Duodenal mucosa (tissue), 2 donors: ENCODE measurements at regions not wholly inside any gene's neighbourhood (a gene's known extent, or its start where the extent isn't known, plus 50 kb on each side); places are given as distances from the start of the nearest gene placed in this dataset.

Experiments used
- H3K27ac ChIP-seq: one replicate; pipeline ENCODE4 v1.7.0; 2013; ENCODE audit warnings: low read depth, low read length
- H3K27me3 ChIP-seq, 2 donors: one replicate each; pipeline ENCODE4 v1.7.0; 2013; ENCODE audit warnings: low read length in 2 of 2, control low read depth in 1 of 2; ENCODE audit not compliant: insufficient read depth in 2 of 2, control insufficient read depth in 1 of 2
- H3K36me3 ChIP-seq, 2 donors: one replicate each; pipeline ENCODE4 v1.7.0; 2013; ENCODE audit warnings: low read length in 2 of 2, control low read depth in 1 of 2; ENCODE audit not compliant: insufficient read depth in 2 of 2, control insufficient read depth in 1 of 2
- H3K4me1 ChIP-seq, 2 donors: one replicate each; pipeline ENCODE4 v1.7.0; 2013; ENCODE audit warnings: low read length in 2 of 2, control low read depth in 1 of 2; ENCODE audit not compliant: insufficient read depth in 2 of 2, control insufficient read depth in 1 of 2
- H3K4me3 ChIP-seq, 2 donors: one replicate each; pipeline ENCODE4 v1.7.0; 2013; ENCODE audit warnings: low read length in 2 of 2, low read depth in 1 of 2
- H3K9ac ChIP-seq, 2 donors: one replicate each; pipeline ENCODE4 v1.7.0; 2013; ENCODE audit warnings: low read length in 2 of 2, low read depth in 1 of 2
- H3K9me3 ChIP-seq, 2 donors: one replicate each; pipeline ENCODE4 v1.7.0; 2013; ENCODE audit warnings: low read length in 2 of 2, control low read depth in 1 of 2; ENCODE audit not compliant: control insufficient read depth in 1 of 2

- Histone ChIP-seq H3K36me3 (no peaks in the 10 kb centered on the region), H3K4me3 (no peak overlapping the region), H3K9me3 (no peaks in the 10 kb centered on the region)
Observed at GRCh38 chr5:87850843-87851242, 417.8 kb downstream of the TMEM161B start.

GRCh38 chr5:87845734-87846133 is 422.9 kb downstream of the TMEM161B start:
- no peaks in the 10 kb centered on the region for H3K4me1 ChIP-seq
- no peaks in the 10 kb centered on the region for H3K27me3 ChIP-seq
- no peaks in the 10 kb centered on the region for H3K36me3 ChIP-seq
- H3K27ac ChIP-seq = no peak overlapping the region
- H3K4me3 ChIP-seq = no peak overlapping the region
- no peak overlapping the region for H3K9ac ChIP-seq
- no peaks in the 10 kb centered on the region for H3K9me3 ChIP-seq

More at GRCh38 chr5:87850843-87851242, 417.8 kb downstream of the TMEM161B start:
- Histone ChIP-seq H3K4me1 (no peaks in the 10 kb centered on the region), H3K27me3 (no peaks in the 10 kb centered on the region), H3K27ac (no peak overlapping the region), H3K9ac (no peak overlapping the region)

GRCh38 chr5:87844866-87845265 is 423.8 kb downstream of the TMEM161B start:
- H3K36me3 ChIP-seq = no peaks in the 10 kb centered on the region
- H3K9ac ChIP-seq = no peak overlapping the region
- H3K27me3 ChIP-seq = no peaks in the 10 kb centered on the region
- no peak overlapping the region for H3K4me3 ChIP-seq
- H3K4me1 ChIP-seq = no peaks in the 10 kb centered on the region
- H3K9me3 ChIP-seq = no peaks in the 10 kb centered on the region
- no peak overlapping the region for H3K27ac ChIP-seq

- no peak overlapping the region for H3K27ac ChIP-seq
- no peaks in the 10 kb centered on the region for H3K9me3 ChIP-seq
- no peaks in the 10 kb centered on the region for H3K27me3 ChIP-seq
- no peaks in the 10 kb centered on the region for H3K36me3 ChIP-seq
- H3K4me3 ChIP-seq = no peak overlapping the region
- H3K4me1 ChIP-seq = no peaks in the 10 kb centered on the region
- H3K9ac ChIP-seq = no peak overlapping the region
Observed at GRCh38 chr5:87844449-87844848, 424.2 kb downstream of the TMEM161B start.

- H3K9ac ChIP-seq = no peak overlapping the region
- H3K27ac ChIP-seq = no peak overlapping the region
- H3K27me3 ChIP-seq = no peaks in the 10 kb centered on the region
- no peaks in the 10 kb centered on the region for H3K4me1 ChIP-seq
- no peaks in the 10 kb centered on the region for H3K9me3 ChIP-seq
- no peaks in the 10 kb centered on the region for H3K36me3 ChIP-seq
- H3K4me3 ChIP-seq = no peak overlapping the region
Observed at GRCh38 chr5:87836696-87837095, 424.0 kb upstream of the CCNH start.

- no peaks in the 10 kb centered on the region for H3K36me3 ChIP-seq
Observed at GRCh38 chr5:87831499-87831898, 418.8 kb upstream of the CCNH start.

GRCh38 chr5:87829217-87829551 is 416.5 kb upstream of the CCNH start:
- no peak overlapping the region for H3K27ac ChIP-seq
- H3K4me1 ChIP-seq = no peaks in the 10 kb centered on the region
- H3K36me3 ChIP-seq = no peaks in the 10 kb centered on the region
- H3K27me3 ChIP-seq = no peaks in the 10 kb centered on the region
- H3K9ac ChIP-seq = no peak overlapping the region
- H3K9me3 ChIP-seq = no peaks in the 10 kb centered on the region
- no peak overlapping the region for H3K4me3 ChIP-seq

More at GRCh38 chr5:87831499-87831898, 418.8 kb upstream of the CCNH start:
- Histone ChIP-seq H3K9ac (no peak overlapping the region), H3K4me3 (no peak overlapping the region), H3K27me3 (no peaks in the 10 kb centered on the region), H3K4me1 (no peaks in the 10 kb centered on the region), H3K27ac (no peak overlapping the region), H3K9me3 (no peaks in the 10 kb centered on the region)

- Histone ChIP-seq H3K4me3 (no peak overlapping the region), H3K4me1 (no peaks in the 10 kb centered on the region), H3K9ac (no peak overlapping the region), H3K36me3 (no peaks in the 10 kb centered on the region), H3K27ac (no peak overlapping the region), H3K9me3 (no peaks in the 10 kb centered on the region), H3K27me3 (no peaks in the 10 kb centered on the region)
Observed at GRCh38 chr5:87828545-87829216, 416.0 kb upstream of the CCNH start.

GRCh38 chr5:87827539-87827938 is 414.8 kb upstream of the CCNH start:
- H3K27ac ChIP-seq = no peak overlapping the region

GRCh38 chr5:87826507-87826906 is 413.8 kb upstream of the CCNH start:
- Histone ChIP-seq H3K4me3 (no peak overlapping the region), H3K9ac (no peak overlapping the region), H3K9me3 (no peaks in the 10 kb centered on the region), H3K36me3 (no peaks in the 10 kb centered on the region), H3K27me3 (no peaks in the 10 kb centered on the region), H3K27ac (no peak overlapping the region), H3K4me1 (no peaks in the 10 kb centered on the region)

More at GRCh38 chr5:87827539-87827938, 414.8 kb upstream of the CCNH start:
- H3K4me3 ChIP-seq = no peak overlapping the region
- H3K9ac ChIP-seq = no peak overlapping the region
- H3K4me1 ChIP-seq = no peaks in the 10 kb centered on the region
- no peaks in the 10 kb centered on the region for H3K36me3 ChIP-seq
- H3K9me3 ChIP-seq = no peaks in the 10 kb centered on the region
- no peaks in the 10 kb centered on the region for H3K27me3 ChIP-seq

GRCh38 chr5:87825583-87825982 is 412.9 kb upstream of the CCNH start:
- Histone ChIP-seq H3K27ac (no peak overlapping the region), H3K9ac (no peak overlapping the region), H3K27me3 (no peaks in the 10 kb centered on the region), H3K36me3 (no peaks in the 10 kb centered on the region), H3K4me3 (no peak overlapping the region), H3K4me1 (no peaks in the 10 kb centered on the region), H3K9me3 (no peaks in the 10 kb centered on the region)
